HCT116 (cell line): ENCODE measurements at regions not wholly inside any gene's neighbourhood (a gene's known extent, or its start where the extent isn't known, plus 50 kb on each side); places are given as distances from the start of the nearest gene placed in this dataset.

Source experiments
- ATAC-seq: fragments of 200-7000 bp; cut with Tn5 transposase; 2 replicates; pipeline ENCODE4 v1.9.1; 2020; ENCODE audit warnings: mild to moderate bottlenecking, moderate library complexity
- BruUV-seq: library from RNA; stranded (reverse); fragments of 400-500 nt; replicated peaks from 2 replicates; lab custom pipeline; 2021; lab: Mats Ljungman, UMichigan
- CTCF ChIA-PET: fragments of 300-600 bp; sonication (Branson Sonifier 250); formaldehyde crosslinking; loops from one replicate; lab custom pipeline; 2021; ENCODE audit warnings: antibody characterized with exemption; lab: Charles Lee
- POLR2A ChIA-PET: fragments of 300-600, 350-600 bp; sonication (Branson Sonifier 250); formaldehyde crosslinking; loops from one replicate; lab custom pipeline; 2021; ENCODE audit warnings: antibody characterized with exemption; lab: Charles Lee
- RAD21 ChIA-PET, 2 experiments: fragments of 300-600 bp; sonication (Branson Sonifier 250); formaldehyde crosslinking; loops; one replicate each; lab custom pipeline; 2023; ENCODE audit warnings: low total read pairs in 2 of 2; ENCODE audit not compliant: uncharacterized antibody in 2 of 2, unreplicated experiment in 2 of 2, low non-redundant PET in 1 of 2; lab: Charles Lee
- DNase-seq: peaks from one replicate; pipeline ENCODE4 v3.0.0-alpha.2; 2010; ENCODE audit warnings: low read depth, low spot score
- H2AFZ ChIP-seq: fragments of 200-600 bp; shearing (Covaris generic), sonication (generic); 2 replicates; pipeline ENCODE4 v1.6.1; 2017; ENCODE audit warnings: low read depth, mixed run types, mixed read lengths, antibody characterized with exemption, low read length; ENCODE audit not compliant: poor library complexity, severe bottlenecking
- H3K27ac ChIP-seq: 2 replicates; pipeline ENCODE4 v1.5.1; 2012; ENCODE audit warnings: low read depth, low read length
- H3K27me3 ChIP-seq: fragments of 200-600 bp; sonication (generic); 2 replicates; pipeline ENCODE4 v1.6.1; 2016; ENCODE audit warnings: mixed run types, low read length, mixed read lengths; ENCODE audit not compliant: insufficient read depth
- H3K36me3 ChIP-seq, 2 experiments: fragments of 200-500 bp in 1 of 2; fragments of 200-600 bp in 1 of 2; sonication (Bioruptor generic) in 1 of 2; sonication (generic) in 1 of 2; 2 replicates each; pipeline versions ENCODE4 v1.5.1 to v1.6.1; 2014 to 2016; ENCODE audit warnings: low read length in 2 of 2, inconsistent platforms in 1 of 2, mixed read lengths in 1 of 2, mixed run types in 1 of 2; ENCODE audit not compliant: insufficient read depth in 2 of 2, control insufficient read depth in 1 of 2
- H3K4me1 ChIP-seq, 2 experiments: fragments of 200-600 bp in 1 of 2; sonication (generic) in 1 of 2; 2 replicates each; pipeline versions ENCODE4 v1.5.1 to v1.6.1; 2012 to 2017; ENCODE audit warnings: low read length in 2 of 2, inconsistent platforms in 1 of 2, mild to moderate bottlenecking in 1 of 2, mixed read lengths in 1 of 2, mixed run types in 1 of 2, moderate library complexity in 1 of 2; ENCODE audit not compliant: insufficient read depth in 2 of 2, control insufficient read depth in 1 of 2
- H3K4me2 ChIP-seq: fragments of 200-600 bp; sonication (generic); 2 replicates; pipeline ENCODE4 v1.6.1; 2017; ENCODE audit warnings: mixed run types, low read length, mixed read lengths
- H3K4me3 ChIP-seq, 2 experiments: fragments of 200-600 bp in 1 of 2; sonication (generic) in 1 of 2; replicated peaks in 1 of 2; 2 replicates each; pipeline ENCODE4 v1.5.1; 2011 to 2016; ENCODE audit warnings: low read length in 2 of 2, control low read depth in 1 of 2, low read depth in 1 of 2, mild to moderate bottlenecking in 1 of 2, mixed read lengths in 1 of 2, mixed run types in 1 of 2
- H3K79me2 ChIP-seq: fragments of 200-600 bp; sonication (generic); 2 replicates; pipeline ENCODE4 v1.6.1; 2017; ENCODE audit warnings: mild to moderate bottlenecking, mixed run types, low read length, moderate library complexity, mixed read lengths; ENCODE audit not compliant: insufficient read depth
- H3K9ac ChIP-seq: fragments of 200-600 bp; sonication (generic); 2 replicates; pipeline ENCODE4 v1.6.1; 2016; ENCODE audit warnings: low read length, mixed read lengths
- H3K9me2 ChIP-seq: fragments of 200-600 bp; sonication (generic), shearing (Covaris generic); 2 replicates; pipeline ENCODE4 v1.6.1; 2017; ENCODE audit warnings: mixed run types, mild to moderate bottlenecking, moderate library complexity; ENCODE audit not compliant: insufficient read depth
- H3K9me3 ChIP-seq, 2 experiments: fragments of 200-500 bp in 1 of 2; fragments of 200-600 bp in 1 of 2; sonication (Bioruptor generic) in 1 of 2; sonication (generic) in 1 of 2; 2 replicates each; pipeline ENCODE4 v1.6.1; 2014 to 2017; ENCODE audit warnings: low read length in 2 of 2, mixed read lengths in 2 of 2, inconsistent platforms in 1 of 2, low read depth in 1 of 2, mild to moderate bottlenecking in 1 of 2, mixed run types in 1 of 2, moderate library complexity in 1 of 2; ENCODE audit not compliant: control insufficient read depth in 1 of 2, insufficient read depth in 1 of 2
- H4K20me1 ChIP-seq: fragments of 200-600 bp; sonication (generic), shearing (Covaris generic); 2 replicates; pipeline ENCODE4 v1.6.1; 2017; ENCODE audit warnings: mixed run types, mild to moderate bottlenecking, moderate library complexity; ENCODE audit not compliant: insufficient read depth
- CBX3 ChIP-seq: IDR thresholded peaks from 2 replicates; pipeline ENCODE4 v1.6.1; 2012; ENCODE audit warnings: low read depth
- CEBPB ChIP-seq: IDR thresholded peaks from 2 replicates; pipeline ENCODE4 v1.6.1; 2012; ENCODE audit warnings: low read depth
- CTCF ChIP-seq, 3 experiments: fragments of 200-600 bp in 1 of 3; sonication (generic) in 1 of 3; IDR thresholded peaks in 2 of 3; conservative IDR thresholded peaks in 1 of 3; 2 replicates each; pipeline ENCODE4 v1.5.1; 2012 to 2017; ENCODE audit warnings: low read depth in 2 of 3, low read length in 2 of 3, antibody characterized with exemption in 1 of 3, borderline replicate concordance in 1 of 3, control low read depth in 1 of 3, mild to moderate bottlenecking in 1 of 3, mixed read lengths in 1 of 3, mixed run types in 1 of 3, moderate library complexity in 1 of 3; ENCODE audit not compliant: insufficient read depth in 1 of 3
- EGR1 ChIP-seq: IDR thresholded peaks from 2 replicates; pipeline ENCODE4 v1.6.1; 2012; ENCODE audit warnings: low read depth
- EZH2phosphoT487 ChIP-seq: fragments of 200-600 bp; IDR thresholded peaks from 2 replicates; pipeline ENCODE4 v1.6.1; 2018; ENCODE audit warnings: antibody characterized with exemption, borderline replicate concordance
- FOSL1 ChIP-seq: IDR thresholded peaks from 2 replicates; pipeline ENCODE4 v1.6.1; 2012; ENCODE audit warnings: low read depth
- JUND ChIP-seq: IDR thresholded peaks from 2 replicates; pipeline ENCODE4 v1.6.1; 2012
- MAX ChIP-seq: IDR thresholded peaks from 2 replicates; pipeline ENCODE4 v1.6.1; 2012
- POLR2A ChIP-seq: IDR thresholded peaks from 2 replicates; pipeline ENCODE4 v1.7.0; 2011; ENCODE audit warnings: borderline replicate concordance; ENCODE audit not compliant: insufficient read depth, insufficient read length; ENCODE audit errors: extremely low read depth
- POLR2AphosphoS5 ChIP-seq: IDR thresholded peaks from 2 replicates; pipeline ENCODE4 v1.6.1; 2011; ENCODE audit warnings: mild to moderate bottlenecking, low read depth, low read length, moderate library complexity
- REST ChIP-seq: IDR thresholded peaks from 2 replicates; pipeline ENCODE4 v1.6.1; 2012; ENCODE audit warnings: low read depth
- SP1 ChIP-seq: IDR thresholded peaks from 2 replicates; pipeline ENCODE4 v1.6.1; 2012; ENCODE audit warnings: low read depth
- SRF ChIP-seq: IDR thresholded peaks from 2 replicates; pipeline ENCODE4 v1.6.1; 2012; ENCODE audit warnings: low read depth
- TCF7L2 ChIP-seq: IDR thresholded peaks from 2 replicates; pipeline ENCODE4 v1.7.0; 2011; ENCODE audit warnings: borderline replicate concordance, inconsistent platforms; ENCODE audit not compliant: insufficient read depth, insufficient read length; ENCODE audit errors: extremely low read depth
- YY1 ChIP-seq: IDR thresholded peaks from 2 replicates; pipeline ENCODE4 v1.6.1; 2011; ENCODE audit warnings: low read length, low read depth, moderate library complexity, mild to moderate bottlenecking; ENCODE audit not compliant: insufficient replicate concordance; ENCODE audit errors: extremely low read depth
- ZNF274 ChIP-seq: fragments of 200-500 bp; sonication (Bioruptor generic); IDR thresholded peaks from 2 replicates; pipeline ENCODE4 v1.6.1; 2014; ENCODE audit warnings: mild to moderate bottlenecking, low read depth, low read length, inconsistent platforms
- intact Hi-C: fragments of 100-400 bp; cut with micrococcal nuclease; formaldehyde crosslinking; loops from 2 replicates; pipeline ENCODE4 v1.10.0; 2022

GRCh38 chr18:78602430-78602829, 377.2 kb upstream of the SALL3 start:
- RAD21 ChIA-PET, result no interaction called here

More at GRCh38 chr18:78602430-78602829, 377.2 kb upstream of the SALL3 start:
- ATAC-seq, result no peak
- Histone ChIP-seq H3K79me2 (no peaks in the 10 kb centered on the region), H3K36me3 (no peaks in the 10 kb centered on the region), H3K9ac (no peak overlapping the region), H3K4me2 (no peak overlapping the region), H3K9me2 (no peaks in the 10 kb centered on the region), H3K9me3 (peaks cover 0 to 16% of the 10 kb centered on the region in 2 experiments; a peak in 2 of 4 replicates), H4K20me1 (no peaks in the 10 kb centered on the region), H3K27ac (no peak overlapping the region)
- intact Hi-C loops, result no loop called here
- POLR2A ChIA-PET, result no interaction called here
- TF ChIP-seq YY1 (no peak), SRF (no peak), CTCF (IDR thresholded peaks at IDR 0.05 in 2 of 3, conservative IDR thresholded peaks at IDR 0.05 in 1 of 3; ENCODE audit: borderline replicate concordance in 1 of 3, insufficient read depth in 1 of 3, low read depth in 2 of 3, low read length in 2 of 3) (no peak), EZH2phosphoT487 (no peak), REST (no peak), POLR2A (no peak), CEBPB (no peak), ZNF274 (no peak), TCF7L2 (no peak), EGR1 (no peak), JUND (no peak), FOSL1 (no peak), CBX3 (no peak), MAX (no peak), POLR2AphosphoS5 (no peak), SP1 (no peak)
- TF ChIP-seq, all 23 proteins: peak for 0
- no peaks in the 10 kb centered on the region for H3K27me3 ChIP-seq
- H2AFZ ChIP-seq, result no peak overlapping the region
- no peak overlapping the region for H3K4me3 ChIP-seq
- no TSS peak for BruUV-seq
- H3K4me1 ChIP-seq, result no peaks in the 10 kb centered on the region
- no peak for DNase-seq
- CTCF ChIA-PET, result no interaction called here
